IMR-90 (cell line): ENCODE measurements at regions not wholly inside any gene's neighbourhood (a gene's known extent, or its start where the extent isn't known, plus 50 kb on each side); places are given as distances from the start of the nearest gene placed in this dataset.

Experiments
- BHLHE40 ChIP-seq: fragments of 150-350 bp; IDR thresholded peaks from 2 replicates; pipeline ENCODE4 v1.6.1; 2016; ENCODE audit warnings: mild to moderate bottlenecking, low read depth, low read length
- CEBPB ChIP-seq: IDR thresholded peaks from 2 replicates; pipeline ENCODE4 v1.6.1; 2012; ENCODE audit warnings: low read depth, low read length, improper control_type of control experiment
- MAFK ChIP-seq: IDR thresholded peaks from 2 replicates; pipeline ENCODE4 v1.6.1; 2012; ENCODE audit warnings: low read depth, low read length, improper control_type of control experiment
- MAZ ChIP-seq: IDR thresholded peaks from 2 replicates; pipeline ENCODE4 v1.6.1; 2012; ENCODE audit warnings: low read depth, mild to moderate bottlenecking, low read length, improper control_type of control experiment, moderate library complexity, borderline replicate concordance
- SMC3 ChIP-seq: fragments of 150-350 bp; IDR thresholded peaks from 2 replicates; pipeline ENCODE4 v1.6.1; 2016; ENCODE audit warnings: low read depth, mild to moderate bottlenecking, antibody characterized with exemption, low read length, moderate library complexity
- TF ChIP-seq, protein P1 (sequence below): fragments of 150-350 bp; IDR thresholded peaks from 2 replicates; pipeline ENCODE4 v1.6.1; 2017; ENCODE audit warnings: mild to moderate bottlenecking, antibody characterized with exemption, low read length, low read depth
- TF ChIP-seq, protein P2 (sequence below): conservative IDR thresholded peaks from 2 replicates; pipeline ENCODE4 v1.5.1; 2012; ENCODE audit warnings: mild to moderate bottlenecking, low read depth, low read length, improper control_type of control experiment

DNA sequence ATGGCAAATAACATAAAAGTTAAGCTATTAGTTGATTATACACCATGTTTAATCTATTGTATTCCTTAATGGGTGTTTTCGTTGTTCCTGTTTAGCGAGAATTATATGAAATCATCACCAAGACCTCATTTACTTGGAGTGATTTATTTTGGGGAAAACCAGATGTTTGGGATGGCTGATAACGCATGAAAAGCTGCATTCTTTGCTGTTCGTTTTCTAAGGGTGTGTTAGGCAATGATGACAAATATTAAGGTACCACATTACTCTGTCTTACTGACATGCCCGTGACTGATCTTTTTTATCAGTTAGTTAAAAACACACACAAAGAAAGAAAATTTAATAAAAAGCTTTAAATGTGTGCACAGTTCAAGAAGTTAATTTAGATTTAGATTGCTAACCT lies 176.4 kb downstream of the ZFP64 start:
- TF ChIP-seq, protein P1, sequence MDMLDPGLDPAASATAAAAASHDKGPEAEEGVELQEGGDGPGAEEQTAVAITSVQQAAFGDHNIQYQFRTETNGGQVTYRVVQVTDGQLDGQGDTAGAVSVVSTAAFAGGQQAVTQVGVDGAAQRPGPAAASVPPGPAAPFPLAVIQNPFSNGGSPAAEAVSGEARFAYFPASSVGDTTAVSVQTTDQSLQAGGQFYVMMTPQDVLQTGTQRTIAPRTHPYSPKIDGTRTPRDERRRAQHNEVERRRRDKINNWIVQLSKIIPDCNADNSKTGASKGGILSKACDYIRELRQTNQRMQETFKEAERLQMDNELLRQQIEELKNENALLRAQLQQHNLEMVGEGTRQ = no peak
- TF ChIP-seq, protein P2, sequence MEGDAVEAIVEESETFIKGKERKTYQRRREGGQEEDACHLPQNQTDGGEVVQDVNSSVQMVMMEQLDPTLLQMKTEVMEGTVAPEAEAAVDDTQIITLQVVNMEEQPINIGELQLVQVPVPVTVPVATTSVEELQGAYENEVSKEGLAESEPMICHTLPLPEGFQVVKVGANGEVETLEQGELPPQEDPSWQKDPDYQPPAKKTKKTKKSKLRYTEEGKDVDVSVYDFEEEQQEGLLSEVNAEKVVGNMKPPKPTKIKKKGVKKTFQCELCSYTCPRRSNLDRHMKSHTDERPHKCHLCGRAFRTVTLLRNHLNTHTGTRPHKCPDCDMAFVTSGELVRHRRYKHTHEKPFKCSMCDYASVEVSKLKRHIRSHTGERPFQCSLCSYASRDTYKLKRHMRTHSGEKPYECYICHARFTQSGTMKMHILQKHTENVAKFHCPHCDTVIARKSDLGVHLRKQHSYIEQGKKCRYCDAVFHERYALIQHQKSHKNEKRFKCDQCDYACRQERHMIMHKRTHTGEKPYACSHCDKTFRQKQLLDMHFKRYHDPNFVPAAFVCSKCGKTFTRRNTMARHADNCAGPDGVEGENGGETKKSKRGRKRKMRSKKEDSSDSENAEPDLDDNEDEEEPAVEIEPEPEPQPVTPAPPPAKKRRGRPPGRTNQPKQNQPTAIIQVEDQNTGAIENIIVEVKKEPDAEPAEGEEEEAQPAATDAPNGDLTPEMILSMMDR = no peak
- TF ChIP-seq MAFK (no peak), CEBPB (no peak), BHLHE40 (no peak), SMC3 (no peak), MAZ (no peak)
